SK-N-SH treated with all-trans-retinoic acid at 6 μM for 48 hours (cell line): ENCODE measurements at regions not wholly inside any gene's neighbourhood (a gene's known extent, or its start where the extent isn't known, plus 50 kb on each side); places are given as distances from the start of the nearest gene placed in this dataset.
"Not testable (repeated sequence)": the region's sequence is repeated elsewhere in the genome, so short reads cannot be mapped to it uniquely, and the experiment has no call there.

ENCODE experiments used
- ATAC-seq: fragments of 200-7000 bp; cut with Tn5 transposase; 3 replicates; pipeline ENCODE4 v1.9.1; 2020; ENCODE audit warnings: mild to moderate bottlenecking, moderate library complexity
- ARNTL ChIP-seq: fragments of 450-650 bp; formaldehyde crosslinking; IDR thresholded peaks from 2 replicates; pipeline ENCODE4 v1.5.0; 2020; ENCODE audit warnings: low read depth, mild to moderate bottlenecking, moderate library complexity, borderline replicate concordance
- BACH2 ChIP-seq: fragments of 250-450 bp; sonication (Bioruptor Pico); IDR thresholded peaks from 2 replicates; pipeline ENCODE4 v1.9.0; 2021; ENCODE audit warnings: mild to moderate bottlenecking, borderline replicate concordance
- CREB5 ChIP-seq: fragments of 250-450 bp; sonication (Bioruptor Pico); IDR thresholded peaks from 2 replicates; pipeline ENCODE4 v1.5.1; 2020; ENCODE audit warnings: low read depth, mild to moderate bottlenecking, moderate library complexity
- CSDC2 ChIP-seq: fragments of 250-450 bp; sonication (Bioruptor Pico); IDR thresholded peaks from 2 replicates; pipeline ENCODE4 v1.5.0; 2020; ENCODE audit warnings: mild to moderate bottlenecking, moderate library complexity
- ESRRG ChIP-seq: fragments of 250-450 bp; sonication (Bioruptor Pico); IDR thresholded peaks from 2 replicates; pipeline ENCODE4 v1.6.1; 2021; ENCODE audit warnings: mild to moderate bottlenecking
- GLIS3 ChIP-seq: fragments of 250-450 bp; sonication (Bioruptor Pico); IDR thresholded peaks from 2 replicates; pipeline ENCODE4 v1.5.0; 2020; ENCODE audit warnings: mild to moderate bottlenecking, moderate library complexity
- ISL1 ChIP-seq: fragments of 250-450 bp; sonication (Bioruptor Pico); IDR thresholded peaks from 2 replicates; pipeline ENCODE4 v2.1.2; 2022; ENCODE audit warnings: mild to moderate bottlenecking, moderate library complexity
- PPARA ChIP-seq: fragments of 250-450 bp; sonication (Bioruptor Pico); IDR thresholded peaks from 2 replicates; pipeline ENCODE4 v1.5.0; 2020; ENCODE audit warnings: mild to moderate bottlenecking, borderline replicate concordance
- RARB ChIP-seq: fragments of 250-450 bp; sonication (Bioruptor Pico); IDR thresholded peaks from 2 replicates; pipeline ENCODE4 v1.8.0; 2021; ENCODE audit warnings: mild to moderate bottlenecking, moderate library complexity
- SNAI2 ChIP-seq: fragments of 250-450 bp; sonication (Bioruptor Pico); IDR thresholded peaks from 2 replicates; pipeline ENCODE4 v1.5.0; 2020; ENCODE audit warnings: mild to moderate bottlenecking, moderate library complexity
- TCF4 ChIP-seq: fragments of 250-450 bp; sonication (Bioruptor Pico); IDR thresholded peaks from 2 replicates; pipeline ENCODE4 v1.8.0; 2021; ENCODE audit warnings: mild to moderate bottlenecking, moderate library complexity, borderline replicate concordance
- TOX ChIP-seq: fragments of 250-450 bp; sonication (Bioruptor Pico); IDR thresholded peaks from 2 replicates; pipeline ENCODE4 v1.8.0; 2021; ENCODE audit warnings: mild to moderate bottlenecking, moderate library complexity, borderline replicate concordance
- TSHZ2 ChIP-seq: fragments of 250-450 bp; sonication (Bioruptor Pico); IDR thresholded peaks from 2 replicates; pipeline ENCODE4 v1.5.0; 2020; ENCODE audit warnings: mild to moderate bottlenecking, moderate library complexity
- ZC3H10 ChIP-seq: fragments of 250-450 bp; sonication (Bioruptor Pico); IDR thresholded peaks from 2 replicates; pipeline ENCODE4 v1.5.1; 2021; ENCODE audit warnings: mild to moderate bottlenecking, moderate library complexity
- ZFP3 ChIP-seq: fragments of 250-450 bp; sonication (Bioruptor Pico); IDR thresholded peaks from 2 replicates; pipeline ENCODE4 v1.5.0; 2020; ENCODE audit warnings: mild to moderate bottlenecking, moderate library complexity
- ZFP30 ChIP-seq: fragments of 450-650 bp; formaldehyde crosslinking; IDR thresholded peaks from 2 replicates; pipeline ENCODE4 v1.5.0; 2022; ENCODE audit warnings: mild to moderate bottlenecking, moderate library complexity
- ZNF565 ChIP-seq: fragments of 450-650 bp; formaldehyde crosslinking; conservative IDR thresholded peaks from 2 replicates; pipeline ENCODE4 v1.5.0; 2020; ENCODE audit warnings: low read depth, mild to moderate bottlenecking, moderate library complexity
- ZNF70 ChIP-seq: fragments of 450-650 bp; formaldehyde crosslinking; IDR thresholded peaks from 2 replicates; pipeline ENCODE4 v1.5.0; 2020; ENCODE audit warnings: mild to moderate bottlenecking, moderate library complexity
- ZNF8 ChIP-seq: fragments of 450-650 bp; formaldehyde crosslinking; IDR thresholded peaks from 2 replicates; pipeline ENCODE4 v1.5.0; 2020; ENCODE audit warnings: mild to moderate bottlenecking, moderate library complexity
- TF ChIP-seq, protein P1 (sequence below): fragments of 250-450 bp; sonication (Bioruptor Pico); IDR thresholded peaks from 2 replicates; pipeline ENCODE4 v1.5.1; 2021; ENCODE audit warnings: mild to moderate bottlenecking, moderate library complexity
- TF ChIP-seq, protein P2 (sequence below): fragments of 250-450 bp; sonication (Bioruptor Pico); IDR thresholded peaks from 2 replicates; pipeline ENCODE4 v1.8.0; 2021; ENCODE audit warnings: low read depth, mild to moderate bottlenecking, moderate library complexity, borderline replicate concordance

- no peak for TF ChIP-seq ZFP3
- TF ChIP-seq, protein P1, sequence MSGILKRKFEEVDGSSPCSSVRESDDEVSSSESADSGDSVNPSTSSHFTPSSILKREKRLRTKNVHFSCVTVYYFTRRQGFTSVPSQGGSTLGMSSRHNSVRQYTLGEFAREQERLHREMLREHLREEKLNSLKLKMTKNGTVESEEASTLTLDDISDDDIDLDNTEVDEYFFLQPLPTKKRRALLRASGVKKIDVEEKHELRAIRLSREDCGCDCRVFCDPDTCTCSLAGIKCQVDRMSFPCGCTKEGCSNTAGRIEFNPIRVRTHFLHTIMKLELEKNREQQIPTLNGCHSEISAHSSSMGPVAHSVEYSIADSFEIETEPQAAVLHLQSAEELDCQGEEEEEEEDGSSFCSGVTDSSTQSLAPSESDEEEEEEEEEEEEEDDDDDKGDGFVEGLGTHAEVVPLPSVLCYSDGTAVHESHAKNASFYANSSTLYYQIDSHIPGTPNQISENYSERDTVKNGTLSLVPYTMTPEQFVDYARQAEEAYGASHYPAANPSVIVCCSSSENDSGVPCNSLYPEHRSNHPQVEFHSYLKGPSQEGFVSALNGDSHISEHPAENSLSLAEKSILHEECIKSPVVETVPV = no peak
- TF ChIP-seq BACH2 (CRISPR knock-in tag) = no peak
- no peak for TF ChIP-seq ZNF565 (CRISPR knock-in tag)
- no peak for TF ChIP-seq RARB (CRISPR knock-in tag)
- no peak for TF ChIP-seq SNAI2 (CRISPR knock-in tag)
- TF ChIP-seq ZFP30 (CRISPR knock-in tag) = no peak
- TF ChIP-seq CREB5 (CRISPR knock-in tag) = no peak
- no peak for TF ChIP-seq TOX
- no peak for TF ChIP-seq ZNF70 (CRISPR knock-in tag)
- no peak for TF ChIP-seq CSDC2 (CRISPR knock-in tag)
- TF ChIP-seq ARNTL (CRISPR knock-in tag) = no peak
- no peak for TF ChIP-seq GLIS3
- no peak for TF ChIP-seq TCF4 (CRISPR knock-in tag)
- TF ChIP-seq ESRRG (CRISPR knock-in tag) = no peak
- TF ChIP-seq ZC3H10 (CRISPR knock-in tag) = no peak
- TF ChIP-seq, protein P2, sequence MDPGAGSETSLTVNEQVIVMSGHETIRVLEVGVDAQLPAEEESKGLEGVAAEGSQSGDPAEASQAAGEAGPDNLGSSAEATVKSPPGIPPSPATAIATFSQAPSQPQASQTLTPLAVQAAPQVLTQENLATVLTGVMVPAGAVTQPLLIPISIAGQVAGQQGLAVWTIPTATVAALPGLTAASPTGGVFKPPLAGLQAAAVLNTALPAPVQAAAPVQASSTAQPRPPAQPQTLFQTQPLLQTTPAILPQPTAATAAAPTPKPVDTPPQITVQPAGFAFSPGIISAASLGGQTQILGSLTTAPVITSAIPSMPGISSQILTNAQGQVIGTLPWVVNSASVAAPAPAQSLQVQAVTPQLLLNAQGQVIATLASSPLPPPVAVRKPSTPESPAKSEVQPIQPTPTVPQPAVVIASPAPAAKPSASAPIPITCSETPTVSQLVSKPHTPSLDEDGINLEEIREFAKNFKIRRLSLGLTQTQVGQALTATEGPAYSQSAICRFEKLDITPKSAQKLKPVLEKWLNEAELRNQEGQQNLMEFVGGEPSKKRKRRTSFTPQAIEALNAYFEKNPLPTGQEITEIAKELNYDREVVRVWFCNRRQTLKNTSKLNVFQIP (CRISPR knock-in tag) = no peak
- no peak for TF ChIP-seq ISL1 (CRISPR knock-in tag)
- no peak for TF ChIP-seq ZNF8 (CRISPR knock-in tag)
- no peak for ATAC-seq
Observed at GRCh38 chr9:104304925-104305324, 199.1 kb upstream of the OR13F1 start.

DNA sequence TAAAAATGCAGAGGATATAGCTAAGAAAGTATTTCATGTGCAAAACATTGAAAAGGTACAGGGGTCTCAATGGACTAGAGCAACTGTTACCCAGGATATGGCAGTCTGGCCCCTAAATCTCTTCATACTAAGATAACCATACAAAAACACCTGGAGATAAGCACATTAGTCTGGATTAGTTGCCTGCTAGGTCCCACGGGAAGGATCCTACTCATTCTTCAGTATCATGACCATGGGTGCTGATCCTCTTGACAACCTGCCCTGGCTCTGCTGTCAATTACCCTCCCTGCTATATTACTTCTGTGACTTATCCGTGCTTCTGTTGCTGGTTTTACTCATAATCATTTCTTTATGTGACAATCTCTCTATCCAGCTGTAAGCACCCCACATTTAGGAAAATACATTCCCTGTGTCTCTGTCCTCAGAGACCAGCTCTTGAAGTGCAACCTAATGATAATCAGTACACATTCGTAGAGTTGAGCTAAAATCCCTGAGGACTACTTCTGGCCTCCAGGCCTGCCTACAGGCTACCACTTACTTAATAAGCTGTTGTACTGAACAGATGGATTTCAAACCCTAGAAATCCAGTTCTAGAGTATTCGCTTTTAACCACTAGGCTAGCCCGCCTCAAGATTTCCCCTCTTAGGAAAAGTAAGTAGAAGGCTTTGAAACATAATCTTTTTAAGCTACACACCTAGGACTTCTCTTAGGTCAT, 190.5 kb upstream of the OR13F1 start:
- TF ChIP-seq BACH2 (CRISPR knock-in tag) (no peak), TCF4 (CRISPR knock-in tag) (no peak), ESRRG (CRISPR knock-in tag) (no peak), ZFP3 (no peak), ISL1 (CRISPR knock-in tag) (no peak)
- no peak for ATAC-seq

DNA sequence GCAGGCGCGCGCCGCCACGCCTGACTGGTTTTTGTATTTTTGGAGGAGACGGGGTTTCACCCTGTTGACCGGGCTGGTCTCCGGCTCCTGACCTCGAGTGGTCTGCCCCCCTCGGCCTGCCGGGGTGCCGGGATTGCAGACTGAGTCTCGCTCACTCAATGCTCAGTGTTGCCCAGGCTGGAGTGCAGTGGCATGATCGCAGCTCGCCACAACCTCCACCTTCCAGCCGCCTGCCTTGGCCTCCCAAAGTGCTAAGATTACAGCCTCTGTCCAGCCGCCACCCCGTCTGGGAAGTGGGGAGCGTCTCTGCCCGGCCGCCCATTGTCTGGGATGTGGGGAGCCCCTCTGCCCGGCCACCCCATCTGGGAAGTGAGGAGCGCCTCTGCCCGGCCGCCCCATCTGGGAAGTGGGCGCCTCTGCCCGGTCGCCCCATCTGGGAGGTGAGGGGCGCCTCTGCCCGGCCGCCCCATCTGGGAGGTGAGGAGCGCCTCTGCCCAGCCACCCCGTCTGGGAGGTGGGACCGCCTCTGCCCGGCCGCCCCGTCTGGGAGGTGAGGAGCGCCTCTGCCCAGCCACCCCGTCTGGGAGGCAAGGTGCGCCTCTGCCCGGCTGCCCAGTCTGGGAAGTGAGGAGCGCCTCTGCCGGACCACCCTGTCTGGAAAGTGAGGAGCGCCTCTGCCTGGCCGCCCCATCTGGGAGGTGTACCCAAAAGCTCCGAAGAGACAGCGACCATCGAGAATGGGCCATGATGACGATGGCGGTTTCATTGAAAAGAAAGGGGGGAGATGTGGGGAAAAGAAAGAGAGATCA, 187.7 kb upstream of the OR13F1 start:
- not testable (repeated sequence) for ATAC-seq

GRCh38 chr9:104319198-104319597, 184.9 kb upstream of the OR13F1 start:
- no peak for TF ChIP-seq TOX
- no peak for TF ChIP-seq ZNF70 (CRISPR knock-in tag)
- no peak for TF ChIP-seq GLIS3
- TF ChIP-seq CSDC2 (CRISPR knock-in tag) = no peak
- ATAC-seq = no peak

- no peak for ATAC-seq
- TF ChIP-seq ZFP3 (no peak), TOX (no peak), ZFP30 (CRISPR knock-in tag) (no peak), ZNF8 (CRISPR knock-in tag) (no peak), GLIS3 (no peak), PPARA (no peak), CSDC2 (CRISPR knock-in tag) (no peak), RARB (CRISPR knock-in tag) (no peak), TSHZ2 (no peak), ESRRG (CRISPR knock-in tag) (no peak), ARNTL (CRISPR knock-in tag) (no peak), ZC3H10 (CRISPR knock-in tag) (no peak), ZNF565 (CRISPR knock-in tag) (no peak), ISL1 (CRISPR knock-in tag) (no peak)
- TF ChIP-seq, protein P2 (CRISPR knock-in tag) = no peak
- TF ChIP-seq, protein P1 = no peak
Observed at GRCh38 chr9:104319685-104320084, 184.4 kb upstream of the OR13F1 start.
